Smooth muscle cell (in vitro differentiated cells): ENCODE measurements at regions not wholly inside any gene's neighbourhood (a gene's known extent, or its start where the extent isn't known, plus 50 kb on each side); places are given as distances from the start of the nearest gene placed in this dataset.

Source experiments
- DNase-seq: peaks from one replicate; lab custom pipeline; 2025; ENCODE audit not compliant: unreplicated experiment; lab: John Stamatoyannopoulos, UW
- H2AFZ ChIP-seq: fragments of 200-600 bp; sonication (generic); 2 replicates; pipeline ENCODE4 v1.6.0; 2016; ENCODE audit warnings: antibody characterized with exemption, low read depth, mild to moderate bottlenecking
- H3F3A ChIP-seq: fragments of 200-600 bp; sonication (generic); 2 replicates; pipeline ENCODE4 v1.6.0; 2017; ENCODE audit warnings: antibody characterized with exemption, low read depth
- H3K27ac ChIP-seq: fragments of 200-600 bp; sonication (generic); 2 replicates; pipeline ENCODE4 v1.5.1; 2016; ENCODE audit warnings: low read depth, mild to moderate bottlenecking
- H3K27me3 ChIP-seq: fragments of 200-600 bp; sonication (generic); 2 replicates; pipeline ENCODE4 v1.6.1; 2016; ENCODE audit warnings: low read depth, mild to moderate bottlenecking
- H3K36me3 ChIP-seq: fragments of 200-600 bp; sonication (generic); 2 replicates; pipeline ENCODE4 v1.5.1; 2016; ENCODE audit warnings: low read depth
- H3K4me1 ChIP-seq: fragments of 200-600 bp; sonication (generic); 2 replicates; pipeline ENCODE4 v1.5.1; 2016; ENCODE audit warnings: low read depth
- H3K4me2 ChIP-seq: fragments of 200-600 bp; sonication (generic); 2 replicates; pipeline ENCODE4 v1.6.0; 2016; ENCODE audit warnings: mild to moderate bottlenecking
- H3K4me3 ChIP-seq: fragments of 200-600 bp; sonication (generic); 2 replicates; pipeline ENCODE4 v1.5.1; 2016; ENCODE audit warnings: mild to moderate bottlenecking
- H3K79me2 ChIP-seq: fragments of 200-600 bp; sonication (generic); 2 replicates; pipeline ENCODE4 v1.6.0; 2016; ENCODE audit warnings: low read depth, mild to moderate bottlenecking
- H3K9ac ChIP-seq: fragments of 200-600 bp; sonication (generic); 2 replicates; pipeline ENCODE4 v1.6.0; 2016; ENCODE audit warnings: low read depth
- H3K9me3 ChIP-seq: fragments of 200-600 bp; sonication (generic); replicated peaks from 2 replicates; pipeline ENCODE4 v1.5.1; 2016; ENCODE audit warnings: low read depth
- H4K20me1 ChIP-seq: fragments of 200-600 bp; sonication (generic); 2 replicates; pipeline ENCODE4 v1.6.0; 2016; ENCODE audit warnings: low read depth
- WGBS: methylation state at CpG from one replicate; pipeline ENCODE4 v1.1.7; 2016; ENCODE audit warnings: low lambda C conversion rate; 5-methylcytosine and 5-hydroxymethylcytosine counted together
- TF ChIP-seq, protein P1 (sequence below): fragments of 200-600 bp; sonication (generic); IDR thresholded peaks from 2 replicates; pipeline ENCODE4 v1.5.1; 2017; ENCODE audit warnings: borderline replicate concordance, mild to moderate bottlenecking, antibody characterized with exemption; ENCODE audit not compliant: insufficient read depth, poor library complexity, severe bottlenecking

DNA sequence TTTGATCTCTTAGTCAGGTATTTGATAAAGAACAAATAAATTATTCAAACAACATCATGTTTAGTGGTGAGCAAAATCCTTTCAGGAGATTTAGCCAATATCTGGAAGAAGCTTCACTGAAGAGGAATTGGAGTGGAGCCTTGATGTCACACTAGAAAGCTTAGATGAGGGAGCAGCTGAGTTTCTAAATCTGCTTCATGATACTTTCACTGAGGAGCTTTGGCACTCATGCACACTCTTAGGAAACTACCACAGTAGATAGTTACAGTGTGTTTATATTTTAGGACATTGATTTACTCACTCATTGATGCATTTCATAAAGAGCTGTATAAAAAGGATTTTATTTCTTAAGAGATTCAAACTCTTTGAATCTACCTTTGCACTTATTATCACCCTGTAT lies 366.2 kb upstream of the BTBD3 start:
- H3K4me2 ChIP-seq: no peak overlapping the region
- no peaks in the 10 kb centered on the region for H3K9me3 ChIP-seq
- TF ChIP-seq, protein P1, sequence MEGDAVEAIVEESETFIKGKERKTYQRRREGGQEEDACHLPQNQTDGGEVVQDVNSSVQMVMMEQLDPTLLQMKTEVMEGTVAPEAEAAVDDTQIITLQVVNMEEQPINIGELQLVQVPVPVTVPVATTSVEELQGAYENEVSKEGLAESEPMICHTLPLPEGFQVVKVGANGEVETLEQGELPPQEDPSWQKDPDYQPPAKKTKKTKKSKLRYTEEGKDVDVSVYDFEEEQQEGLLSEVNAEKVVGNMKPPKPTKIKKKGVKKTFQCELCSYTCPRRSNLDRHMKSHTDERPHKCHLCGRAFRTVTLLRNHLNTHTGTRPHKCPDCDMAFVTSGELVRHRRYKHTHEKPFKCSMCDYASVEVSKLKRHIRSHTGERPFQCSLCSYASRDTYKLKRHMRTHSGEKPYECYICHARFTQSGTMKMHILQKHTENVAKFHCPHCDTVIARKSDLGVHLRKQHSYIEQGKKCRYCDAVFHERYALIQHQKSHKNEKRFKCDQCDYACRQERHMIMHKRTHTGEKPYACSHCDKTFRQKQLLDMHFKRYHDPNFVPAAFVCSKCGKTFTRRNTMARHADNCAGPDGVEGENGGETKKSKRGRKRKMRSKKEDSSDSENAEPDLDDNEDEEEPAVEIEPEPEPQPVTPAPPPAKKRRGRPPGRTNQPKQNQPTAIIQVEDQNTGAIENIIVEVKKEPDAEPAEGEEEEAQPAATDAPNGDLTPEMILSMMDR: no peak
- no peaks in the 10 kb centered on the region for H3F3A ChIP-seq
- no peak overlapping the region for H3K9ac ChIP-seq
- no peak for DNase-seq
- no peaks in the 10 kb centered on the region for H3K4me1 ChIP-seq
- H3K27ac ChIP-seq: no peak overlapping the region
- H3K79me2 ChIP-seq: no peaks in the 10 kb centered on the region
- H3K36me3 ChIP-seq: no peaks in the 10 kb centered on the region
- H4K20me1 ChIP-seq: no peaks in the 10 kb centered on the region
- no peaks in the 10 kb centered on the region for H3K27me3 ChIP-seq
- no peak overlapping the region for H2AFZ ChIP-seq
- no peak overlapping the region for H3K4me3 ChIP-seq

DNA sequence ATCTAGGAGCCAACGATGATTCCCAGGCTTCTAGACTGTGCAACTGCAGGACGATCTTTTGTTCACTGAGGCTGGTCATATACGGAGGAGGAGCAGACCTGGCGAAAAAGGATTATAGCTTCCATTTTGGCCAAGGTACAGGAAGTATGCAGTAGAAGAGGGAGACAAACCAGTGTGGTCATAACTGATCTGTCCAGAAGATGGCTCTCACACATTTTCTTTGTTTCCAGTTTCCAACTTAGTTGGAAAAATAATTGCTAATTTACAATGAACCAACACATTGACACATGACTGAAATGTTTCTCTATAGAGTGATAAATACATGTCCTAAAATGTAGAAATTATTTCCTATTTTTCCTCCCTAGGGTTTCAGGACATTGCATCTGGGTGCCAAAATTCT lies 364.1 kb upstream of the BTBD3 start:
- no peak overlapping the region for H2AFZ ChIP-seq
- TF ChIP-seq, protein P1: peak; percentile 51
- no peaks in the 10 kb centered on the region for H3F3A ChIP-seq

DNA sequence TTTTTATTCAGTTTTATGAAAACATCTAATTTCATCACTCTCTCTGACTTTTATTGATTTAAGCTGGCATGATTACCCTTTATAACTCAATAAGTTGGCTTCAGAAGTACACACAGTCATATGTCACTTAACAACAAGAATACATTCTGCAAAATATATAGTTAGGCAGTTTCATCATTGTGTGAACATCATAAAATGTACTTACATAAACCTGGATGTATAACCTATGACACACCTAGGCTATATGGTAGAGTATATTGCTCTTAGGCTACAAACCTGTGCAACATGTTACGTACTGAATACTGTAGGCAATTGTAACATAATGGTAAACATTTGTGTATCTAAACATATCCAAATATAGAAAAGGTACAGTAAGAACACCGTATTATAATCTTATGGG lies 362.2 kb upstream of the BTBD3 start:
- Histone ChIP-seq H3K4me2 (no peak overlapping the region), H3K27ac (no peak overlapping the region), H3K9me3 (no peaks in the 10 kb centered on the region), H3K79me2 (no peaks in the 10 kb centered on the region), H3K9ac (no peak overlapping the region), H3K36me3 (no peaks in the 10 kb centered on the region), H3K4me1 (no peaks in the 10 kb centered on the region), H3K27me3 (no peaks in the 10 kb centered on the region), H4K20me1 (no peaks in the 10 kb centered on the region), H2AFZ (no peak overlapping the region), H3F3A (no peaks in the 10 kb centered on the region), H3K4me3 (no peak overlapping the region)
- WGBS: 98% methylated on average over 2 of the region's 2 CpGs
- TF ChIP-seq, protein P1: no peak
- no peak for DNase-seq

More for the DNA sequence above, 364.1 kb upstream of the BTBD3 start:
- Histone ChIP-seq H3K9me3 (no peaks in the 10 kb centered on the region), H3K4me1 (no peaks in the 10 kb centered on the region), H3K4me2 (no peak overlapping the region), H3K9ac (no peak overlapping the region), H3K79me2 (no peaks in the 10 kb centered on the region), H3K27ac (no peak overlapping the region), H3K36me3 (no peaks in the 10 kb centered on the region), H3K4me3 (no peak overlapping the region), H4K20me1 (no peaks in the 10 kb centered on the region), H3K27me3 (no peaks in the 10 kb centered on the region)
- 88% methylated on average over 4 of the region's 4 CpGs for WGBS
- DNase-seq: no peak

DNA sequence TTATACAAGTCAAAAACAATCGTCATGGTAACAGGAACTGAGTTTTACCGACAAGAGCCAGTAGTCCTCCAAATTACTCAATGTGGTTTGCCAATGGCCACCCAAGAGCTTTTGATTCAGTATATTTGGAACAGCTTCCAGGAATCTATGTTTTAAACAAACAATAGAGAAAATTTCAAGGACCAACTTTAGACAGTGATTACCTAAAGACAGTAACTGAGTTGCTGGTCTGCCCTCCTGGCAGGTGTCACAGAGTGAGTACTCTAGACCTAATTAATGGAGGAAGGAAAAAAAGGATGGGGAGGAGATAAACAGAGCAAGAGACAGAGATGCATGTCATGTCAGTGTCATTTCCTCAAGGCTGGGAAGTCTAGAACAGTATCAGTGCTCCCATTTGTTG lies 361.3 kb upstream of the BTBD3 start:
- Histone ChIP-seq H3K9ac (no peak overlapping the region), H2AFZ (no peak overlapping the region), H3K36me3 (no peaks in the 10 kb centered on the region), H3K79me2 (no peaks in the 10 kb centered on the region), H3K9me3 (no peaks in the 10 kb centered on the region), H3K4me1 (no peaks in the 10 kb centered on the region), H4K20me1 (no peaks in the 10 kb centered on the region), H3K27ac (no peak overlapping the region), H3K4me2 (no peak overlapping the region), H3K27me3 (no peaks in the 10 kb centered on the region), H3F3A (no peaks in the 10 kb centered on the region), H3K4me3 (no peak overlapping the region)
- DNase-seq: no peak
- 90% methylated on average over 2 of the region's 2 CpGs for whole genome bisulfite sequencing
- TF ChIP-seq, protein P1: no peak
